IMR-90 (cell line): ENCODE measurements at regions not wholly inside any gene's neighbourhood (a gene's known extent, or its start where the extent isn't known, plus 50 kb on each side); places are given as distances from the start of the nearest gene placed in this dataset.

ENCODE experiments used
- ATAC-seq: fragments of 200-7000 bp; cut with Tn5 transposase; 2 replicates; pipeline ENCODE4 v1.9.1; 2020; ENCODE audit warnings: low read depth, mild to moderate bottlenecking, moderate library complexity
- BruUV-seq: library from RNA; stranded (reverse); fragments of 400-500 nt; replicated peaks from 2 replicates; lab custom pipeline; 2021; lab: Mats Ljungman, UMichigan
- CTCF ChIA-PET: fragments of 300-600 bp; formaldehyde crosslinking; extraction: SDS; loops from one replicate; lab custom pipeline; 2021; ENCODE audit warnings: antibody characterized with exemption; lab: Yijun Ruan, JAX
- POLR2A ChIA-PET: fragments of 300-600 bp; sonication (Branson Sonifier 250); formaldehyde crosslinking; loops from one replicate; lab custom pipeline; 2022; ENCODE audit warnings: antibody characterized with exemption; ENCODE audit not compliant: unreplicated experiment; lab: Charles Lee
- DNase-seq: peaks from one replicate; pipeline ENCODE4 v3.0.0; 2013
- H2AFZ ChIP-seq: replicated peaks from 2 replicates; pipeline ENCODE3; 2013; ENCODE audit warnings: low read length, mild to moderate bottlenecking; ENCODE audit not compliant: poor library complexity
- H2AK5ac ChIP-seq: 2 replicates; pipeline ENCODE4 v1.6.1; 2013; ENCODE audit warnings: low read depth, low read length, inconsistent platforms
- H2AK9ac ChIP-seq: replicated peaks from 2 replicates; pipeline ENCODE3; 2013; ENCODE audit warnings: mild to moderate bottlenecking, low read depth, low read length, moderate library complexity; ENCODE audit not compliant: poor library complexity
- H2BK120ac ChIP-seq: 2 replicates; pipeline ENCODE4 v1.6.1; 2013; ENCODE audit warnings: low read depth, low read length, inconsistent platforms
- H2BK15ac ChIP-seq: 3 replicates; pipeline ENCODE4 v1.6.1; 2013; ENCODE audit warnings: low read depth, low read length, inconsistent platforms
- H2BK20ac ChIP-seq: 2 replicates; pipeline ENCODE4 v1.6.1; 2013; ENCODE audit warnings: low read depth, mild to moderate bottlenecking, inconsistent platforms, low read length, moderate library complexity
- H2BK5ac ChIP-seq: 2 replicates; pipeline ENCODE4 v1.6.1; 2013; ENCODE audit warnings: mild to moderate bottlenecking, low read depth, low read length, inconsistent platforms; ENCODE audit not compliant: poor library complexity, severe bottlenecking
- H3K14ac ChIP-seq: replicated peaks from 2 replicates; pipeline ENCODE4 v1.6.1; 2013; ENCODE audit warnings: low read depth, low read length, inconsistent platforms
- H3K18ac ChIP-seq: 2 replicates; pipeline ENCODE4 v1.6.1; 2013; ENCODE audit warnings: low read depth, low read length, control low read depth
- H3K23ac ChIP-seq: 2 replicates; pipeline ENCODE4 v1.6.1; 2013; ENCODE audit warnings: low read depth, low read length, inconsistent platforms
- H3K27ac ChIP-seq: 2 replicates; pipeline ENCODE4 v1.5.1; 2013; ENCODE audit warnings: mild to moderate bottlenecking, control low read depth, low read length; ENCODE audit not compliant: insufficient read depth
- H3K27me3 ChIP-seq: 2 replicates; pipeline ENCODE4 v1.6.1; 2013; ENCODE audit warnings: low read length; ENCODE audit not compliant: control insufficient read depth, insufficient read depth
- H3K36me3 ChIP-seq: 2 replicates; pipeline ENCODE4 v1.6.1; 2013; ENCODE audit warnings: low read length, mixed read lengths; ENCODE audit not compliant: control insufficient read depth, insufficient read depth
- H3K4ac ChIP-seq: 2 replicates; pipeline ENCODE4 v1.6.1; 2013; ENCODE audit warnings: low read depth, low read length, inconsistent platforms
- H3K4me1 ChIP-seq: 2 replicates; pipeline ENCODE4 v1.6.1; 2013; ENCODE audit warnings: low read length, mixed read lengths; ENCODE audit not compliant: control insufficient read depth, insufficient read depth
- H3K4me2 ChIP-seq: 2 replicates; pipeline ENCODE4 v1.6.1; 2013; ENCODE audit warnings: low read depth, mild to moderate bottlenecking, control low read depth, low read length, moderate library complexity
- H3K4me3 ChIP-seq: 2 replicates; pipeline ENCODE4 v1.5.1; 2013; ENCODE audit warnings: low read depth, mild to moderate bottlenecking, control low read depth, low read length, moderate library complexity; ENCODE audit not compliant: insufficient read depth
- H3K56ac ChIP-seq: 2 replicates; pipeline ENCODE4 v1.6.1; 2013; ENCODE audit warnings: low read length, inconsistent platforms; ENCODE audit not compliant: insufficient read depth; ENCODE audit errors: extremely low read depth
- H3K79me1 ChIP-seq, 2 experiments: 2 replicates each; pipeline ENCODE4 v1.6.1; 2013; ENCODE audit warnings: low read length in 2 of 2, inconsistent platforms in 1 of 2, low read depth in 1 of 2
- H3K9ac ChIP-seq: 2 replicates; pipeline ENCODE4 v1.6.1; 2013; ENCODE audit warnings: low read depth, low read length, control low read depth
- H3K9me1 ChIP-seq: 2 replicates; pipeline ENCODE4 v1.6.1; 2013; ENCODE audit warnings: low read length, inconsistent platforms; ENCODE audit not compliant: insufficient read depth
- H3K9me3 ChIP-seq: 2 replicates; pipeline ENCODE4 v1.6.1; 2013; ENCODE audit warnings: low read length; ENCODE audit not compliant: control insufficient read depth, insufficient read depth
- H4K20me1 ChIP-seq: 2 replicates; pipeline ENCODE4 v1.6.1; 2013; ENCODE audit warnings: low read length, inconsistent platforms; ENCODE audit not compliant: insufficient read depth
- H4K5ac ChIP-seq: 2 replicates; pipeline ENCODE4 v1.6.1; 2013; ENCODE audit warnings: mild to moderate bottlenecking, low read depth, low read length, control low read depth
- H4K8ac ChIP-seq, 2 experiments: 2 replicates each; pipeline ENCODE4 v1.6.1; 2013; ENCODE audit warnings: low read depth in 2 of 2, low read length in 2 of 2, control low read depth in 1 of 2, inconsistent platforms in 1 of 2
- H4K91ac ChIP-seq: 2 replicates; pipeline ENCODE4 v1.6.1; 2013; ENCODE audit warnings: low read depth, low read length, inconsistent platforms; ENCODE audit not compliant: insufficient read depth
- CHD1 ChIP-seq: IDR thresholded peaks from 2 replicates; pipeline ENCODE4 v1.6.1; 2012; ENCODE audit warnings: low read depth, low read length, improper control_type of control experiment
- RCOR1 ChIP-seq: IDR thresholded peaks from 2 replicates; pipeline ENCODE4 v1.6.1; 2012; ENCODE audit warnings: mild to moderate bottlenecking, low read length, improper control_type of control experiment; ENCODE audit not compliant: insufficient replicate concordance
- WGBS, 2 experiments: methylation state at CpG; one replicate each; pipeline versions ENCODE4 v1.1.5 to v1.1.7; 2013; ENCODE audit warnings: missing lambda C conversion rate in 2 of 2; ENCODE audit not compliant: insufficient read length in 1 of 2; ENCODE audit errors: extremely low coverage in 2 of 2; 5-methylcytosine and 5-hydroxymethylcytosine counted together
- dilution Hi-C: fragments of 300-500 bp; cut with HindIII; formaldehyde crosslinking; loops from one replicate; pipeline ENCODE4 v1.14.3; 2018; ENCODE audit warnings: low sequenced_read_pairs; ENCODE audit not compliant: unreplicated experiment
- in situ Hi-C: fragments of 300-500 bp; cut with MboI; formaldehyde crosslinking; loops from 3 replicates; pipeline ENCODE4 v1.14.3; 2019; ENCODE audit warnings: low sequenced_read_pairs, inconsistent platforms, mixed read lengths
- intact Hi-C: fragments of 100-400 bp; cut with micrococcal nuclease; formaldehyde crosslinking; loops from 2 replicates; pipeline ENCODE4 v1.10.0; 2022

DNA sequence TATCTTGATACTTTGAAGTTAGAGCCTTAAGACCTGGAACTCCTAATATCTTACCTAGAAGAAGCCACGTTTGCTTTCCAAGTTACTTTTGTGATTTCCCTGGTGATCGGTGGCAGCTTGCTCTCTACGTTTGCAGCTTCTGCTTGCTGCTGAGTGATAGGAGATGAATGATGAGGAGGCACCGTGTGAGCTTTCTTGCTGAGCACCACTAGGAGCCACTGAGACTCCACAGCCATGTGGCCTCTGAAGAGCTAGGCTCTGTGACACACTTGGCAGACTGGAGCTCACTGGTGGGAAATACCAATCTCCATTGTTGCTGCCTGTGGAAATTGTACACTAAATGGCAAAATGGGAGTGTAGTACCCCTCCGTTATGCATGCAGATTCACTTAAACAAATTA is 161.8 kb downstream of the IBTK start:
- Histone ChIP-seq H2AK9ac (no peak overlapping the region), H2BK15ac (no peak overlapping the region), H4K8ac (no peak overlapping the region), H3K4me1 (no peaks in the 10 kb centered on the region), H2AFZ (no peak overlapping the region), H3K27ac (no peak overlapping the region), H3K4ac (no peak overlapping the region), H2BK120ac (no peak overlapping the region), H3K79me1 (no peaks in the 10 kb centered on the region), H3K9ac (no peak overlapping the region), H3K14ac (no peak overlapping the region), H4K91ac (no peak overlapping the region), H3K18ac (no peak overlapping the region), H3K4me3 (no peak overlapping the region), H3K56ac (no peak overlapping the region), H3K4me2 (no peak overlapping the region), H3K9me3 (no peaks in the 10 kb centered on the region), H2AK5ac (no peak overlapping the region), H3K27me3 (no peaks in the 10 kb centered on the region), H3K36me3 (no peaks in the 10 kb centered on the region), H3K9me1 (no peaks in the 10 kb centered on the region; the same call in 1 of the 2 replicates), H2BK5ac (no peak overlapping the region), H2BK20ac (no peak overlapping the region), H3K23ac (no peak overlapping the region), H4K20me1 (no peaks in the 10 kb centered on the region), H4K5ac (no peak overlapping the region)
- dilution Hi-C loops = no loop called here
- BruUV-seq = no TSS peak
- intact Hi-C loops = no loop called here
- no CpG with 5 or more reads among the region's 5 CpGs for WGBS, 2 experiments
- in situ Hi-C loops = no loop called here
- ChIA-PET CTCF (no interaction called here), POLR2A (no interaction called here)
- TF ChIP-seq RCOR1 = no peak
- no peak for TF ChIP-seq CHD1
- DNase-seq (no peak), ATAC-seq (no peak)
